CD4-positive, alpha-beta T cell (primary cell): ENCODE measurements at regions not wholly inside any gene's neighbourhood (a gene's known extent, or its start where the extent isn't known, plus 50 kb on each side); places are given as distances from the start of the nearest gene placed in this dataset.
A peak's percentile ranks its signal among the peaks of the same experiment; 100 is the strongest.

ENCODE experiments used
- ATAC-seq: fragments of 200-7000 bp; cut with Tn5 transposase; one replicate; pipeline ENCODE4 v1.10.0; 2022; ENCODE audit warnings: mild to moderate bottlenecking; ENCODE audit not compliant: poor library complexity
- CTCF ChIA-PET: fragments of 350-600 bp; sonication (Branson Sonifier 250); formaldehyde crosslinking; loops from one replicate; lab custom pipeline; 2021; ENCODE audit warnings: antibody characterized with exemption, inconsistent platforms; lab: Charles Lee
- POLR2A ChIA-PET: fragments of 350-600 bp; sonication (Branson Sonifier 250); formaldehyde crosslinking; loops from one replicate; lab custom pipeline; 2021; ENCODE audit warnings: antibody characterized with exemption, inconsistent platforms; lab: Charles Lee
- DNase-seq, 14 experiments: peaks; one replicate each; pipeline ENCODE4 v3.0.0-alpha.2; 2013 to 2020; ENCODE audit warnings: mixed read lengths in 2 of 14
- H3K27ac ChIP-seq, 2 donors: one replicate each; pipeline versions ENCODE4 v1.5.1 to v1.7.0; 2013; ENCODE audit warnings: low read length in 2 of 2, low read depth in 1 of 2, mild to moderate bottlenecking in 1 of 2
- H3K27me3 ChIP-seq, 2 experiments: 1 replicate in 1 of 2; 2 replicates in 1 of 2; pipeline versions ENCODE4 v1.6.1 to v1.7.0; 2013; ENCODE audit warnings: low read length in 2 of 2, control low read depth in 1 of 2, mild to moderate bottlenecking in 1 of 2, moderate library complexity in 1 of 2; ENCODE audit not compliant: insufficient read depth in 2 of 2, control insufficient read depth in 1 of 2
- H3K36me3 ChIP-seq: one replicate; pipeline ENCODE4 v1.6.1; 2013; ENCODE audit warnings: low read length, control low read depth; ENCODE audit not compliant: insufficient read depth
- H3K4me1 ChIP-seq: one replicate; pipeline ENCODE4 v1.6.1; 2013; ENCODE audit warnings: low read length, control low read depth; ENCODE audit not compliant: insufficient read depth
- H3K4me3 ChIP-seq: one replicate; pipeline ENCODE4 v1.5.1; 2013; ENCODE audit warnings: mild to moderate bottlenecking, low read length, moderate library complexity
- H3K9me3 ChIP-seq, 2 experiments: 1 replicate in 1 of 2; 2 replicates in 1 of 2; pipeline versions ENCODE4 v1.6.1 to v1.7.0; 2013; ENCODE audit warnings: low read length in 2 of 2, mild to moderate bottlenecking in 2 of 2, control low read depth in 1 of 2, moderate library complexity in 1 of 2; ENCODE audit not compliant: control insufficient read depth in 1 of 2, insufficient read depth in 1 of 2
- H3K27ac Mint-ChIP-seq: one replicate; pipeline ENCODE4 v1.8.0; 2020; ENCODE audit warnings: mixed read lengths
- H3K27me3 Mint-ChIP-seq: one replicate; pipeline ENCODE4 v1.8.0; 2021; ENCODE audit warnings: mixed read lengths
- H3K36me3 Mint-ChIP-seq: one replicate; pipeline ENCODE4 v1.8.0; 2021; ENCODE audit warnings: low read depth, mixed read lengths
- H3K4me1 Mint-ChIP-seq: one replicate; pipeline ENCODE4 v1.8.0; 2021; ENCODE audit warnings: low read depth, mixed read lengths
- H3K4me3 Mint-ChIP-seq: one replicate; pipeline ENCODE4 v1.8.0; 2020; ENCODE audit warnings: mild to moderate bottlenecking, mixed read lengths
- H3K9me3 Mint-ChIP-seq: one replicate; pipeline ENCODE4 v1.8.0; 2020; ENCODE audit warnings: mixed read lengths
- intact Hi-C, 2 experiments: fragments of 100-400 bp; cut with DNase I in 1 of 2; cut with micrococcal nuclease in 1 of 2; formaldehyde crosslinking; loops; one replicate each; pipeline versions ENCODE4 v1.15.1 to v1.9.0; 2023 to 2025; cut with DNase I, micrococcal nuclease
- TF ChIP-seq, protein P1 (sequence below): fragments of 200-600 bp; IDR thresholded peaks from one replicate; pipeline ENCODE4 v1.8.0; 2022; ENCODE audit warnings: antibody characterized with exemption, mild to moderate bottlenecking

GRCh38 chr14:65354715-65355114, 57.8 kb upstream of the FUT8 start:
- Mint-ChIP-seq H3K9me3 (no peaks in the 10 kb centered on the region), H3K27ac (no peak overlapping the region), H3K4me3 (no peak overlapping the region), H3K36me3 (no peaks in the 10 kb centered on the region), H3K4me1 (peaks cover 26% of the 10 kb centered on the region), H3K27me3 (no peaks in the 10 kb centered on the region)
- POLR2A ChIA-PET: no interaction called here
- H3K27ac ChIP-seq: no peak overlapping the region
- H3K4me1 ChIP-seq: peaks cover 13% of the 10 kb centered on the region
- H3K36me3 ChIP-seq: no peaks in the 10 kb centered on the region
- CTCF ChIA-PET: no interaction called here
- no peak overlapping the region for H3K4me3 ChIP-seq
- no peaks in the 10 kb centered on the region for H3K9me3 ChIP-seq
- H3K27me3 ChIP-seq: no peaks in the 10 kb centered on the region
- TF ChIP-seq, protein P1, sequence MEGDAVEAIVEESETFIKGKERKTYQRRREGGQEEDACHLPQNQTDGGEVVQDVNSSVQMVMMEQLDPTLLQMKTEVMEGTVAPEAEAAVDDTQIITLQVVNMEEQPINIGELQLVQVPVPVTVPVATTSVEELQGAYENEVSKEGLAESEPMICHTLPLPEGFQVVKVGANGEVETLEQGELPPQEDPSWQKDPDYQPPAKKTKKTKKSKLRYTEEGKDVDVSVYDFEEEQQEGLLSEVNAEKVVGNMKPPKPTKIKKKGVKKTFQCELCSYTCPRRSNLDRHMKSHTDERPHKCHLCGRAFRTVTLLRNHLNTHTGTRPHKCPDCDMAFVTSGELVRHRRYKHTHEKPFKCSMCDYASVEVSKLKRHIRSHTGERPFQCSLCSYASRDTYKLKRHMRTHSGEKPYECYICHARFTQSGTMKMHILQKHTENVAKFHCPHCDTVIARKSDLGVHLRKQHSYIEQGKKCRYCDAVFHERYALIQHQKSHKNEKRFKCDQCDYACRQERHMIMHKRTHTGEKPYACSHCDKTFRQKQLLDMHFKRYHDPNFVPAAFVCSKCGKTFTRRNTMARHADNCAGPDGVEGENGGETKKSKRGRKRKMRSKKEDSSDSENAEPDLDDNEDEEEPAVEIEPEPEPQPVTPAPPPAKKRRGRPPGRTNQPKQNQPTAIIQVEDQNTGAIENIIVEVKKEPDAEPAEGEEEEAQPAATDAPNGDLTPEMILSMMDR: no peak
- no peak for DNase-seq
- intact Hi-C loops: loop anchor here in 1 of 2 experiments (5.0 kb wide), 1 partner anchor 122 kb away; no protein-coding TSS in a partner anchor
- no peak for ATAC-seq

DNA sequence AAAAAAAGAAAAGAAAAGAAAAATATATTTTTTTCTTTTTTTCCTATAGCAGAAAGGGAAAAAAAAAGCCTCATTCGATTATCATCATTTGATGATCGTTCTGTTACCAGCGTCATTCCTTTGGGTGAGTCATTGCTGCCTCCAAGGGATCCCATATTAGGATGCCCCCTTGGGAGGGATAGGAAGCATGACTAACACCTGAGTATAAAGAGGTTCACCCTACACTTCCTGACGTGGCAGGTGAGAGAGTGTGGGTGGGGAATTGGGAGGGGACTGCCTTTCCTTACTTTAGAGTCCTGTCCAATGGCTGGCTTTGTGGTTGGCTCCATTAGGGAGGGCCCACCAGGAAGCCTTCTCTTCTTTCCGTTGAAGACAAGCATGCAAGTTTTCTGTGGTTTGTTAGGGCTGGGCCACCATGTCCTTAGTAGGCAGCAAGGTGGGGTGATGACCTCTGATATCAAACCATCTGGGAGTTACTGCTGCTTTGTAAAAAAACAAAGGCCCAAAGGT, 56.1 kb upstream of the FUT8 start:
- H3K9me3 ChIP-seq: no peaks in the 10 kb centered on the region
- ATAC-seq: peak; percentile 59

GRCh38 chr14:65357113-65357512, 55.4 kb upstream of the FUT8 start:
- H3K27ac Mint-ChIP-seq: peak overlapping the region; percentile 25
- DNase-seq: no peak
- TF ChIP-seq, protein P1: no peak
- Histone ChIP-seq H3K27me3 (no peaks in the 10 kb centered on the region), H3K4me3 (no peak overlapping the region), H3K27ac (no peak overlapping the region), H3K9me3 (no peaks in the 10 kb centered on the region), H3K36me3 (no peaks in the 10 kb centered on the region), H3K4me1 (peaks cover 13% of the 10 kb centered on the region)
- no peak for ATAC-seq
- ChIA-PET CTCF (no interaction called here), POLR2A (interaction anchor here (0.8 kb wide), 1 partner anchor 54 kb away, joined by 3 read pairs; no protein-coding TSS in a partner anchor)
- intact Hi-C loops: loop anchor here in 1 of 2 experiments (5.0 kb wide), 1 partner anchor 125 kb away; no protein-coding TSS in a partner anchor
- H3K4me1 Mint-ChIP-seq: peaks cover 26% of the 10 kb centered on the region
- H3K4me3 Mint-ChIP-seq: no peak overlapping the region
- no peaks in the 10 kb centered on the region for H3K27me3 Mint-ChIP-seq
- no peaks in the 10 kb centered on the region for H3K36me3 Mint-ChIP-seq
- no peaks in the 10 kb centered on the region for H3K9me3 Mint-ChIP-seq

More for the DNA sequence above, 56.1 kb upstream of the FUT8 start:
- Mint-ChIP-seq H3K4me3 (no peak overlapping the region), H3K36me3 (no peaks in the 10 kb centered on the region), H3K9me3 (no peaks in the 10 kb centered on the region), H3K4me1 (peaks cover 26% of the 10 kb centered on the region), H3K27ac (peak overlapping the region; percentile 25), H3K27me3 (no peaks in the 10 kb centered on the region)
- CTCF ChIA-PET: no interaction called here
- Histone ChIP-seq H3K27me3 (no peaks in the 10 kb centered on the region), H3K36me3 (no peaks in the 10 kb centered on the region), H3K4me1 (peaks cover 13% of the 10 kb centered on the region), H3K4me3 (no peak overlapping the region), H3K27ac (no peak overlapping the region)
- intact Hi-C loops: loop anchor here in 1 of 2 experiments (5.0 kb wide), 1 partner anchor 124 kb away; no protein-coding TSS in a partner anchor
- TF ChIP-seq, protein P1: no peak
- peak in 5 of 14 experiments; percentile 5 to 51 (median 17) for DNase-seq
- POLR2A ChIA-PET: no interaction called here
